ENCODE measurements at regions not wholly inside any gene's neighbourhood (a gene's known extent, or its start where the extent isn't known, plus 50 kb on each side); places are given as distances from the start of the nearest gene placed in this dataset.

GRCh38 chr9:1839909-1840308 lies 175.2 kb upstream of the SMARCA2 start:
- Histone ChIP-seq H3K9me3 (no peaks in the 10 kb centered on the region), H3K4me3 (no peak overlapping the region), H3K4me1 (no peaks in the 10 kb centered on the region), H3K27ac (no peak overlapping the region), H3K27me3 (no peaks in the 10 kb centered on the region), H3K36me3 (no peaks in the 10 kb centered on the region)
- intact Hi-C loops (cut with DNase I; ENCODE audit: low total_unique reads) (no loop called here), in situ Hi-C loops (cut with MboI; ENCODE audit: low sequenced_read_pairs in 4 of 4) (no loop called here)
- TF ChIP-seq CTCF (IDR thresholded peaks at IDR 0.05 in 4 of 5, conservative IDR thresholded peaks at IDR 0.05 in 1 of 5) (no peak), POLR2A (IDR thresholded peaks at IDR 0.05) (no peak)
- ATAC-seq, result no peak
- DNase-seq, result no peak

GRCh38 chr9:1845425-1845824 lies 169.7 kb upstream of the SMARCA2 start:
- ATAC-seq (no peak), DNase-seq (no peak)
- no peaks in the 10 kb centered on the region for H3K36me3 ChIP-seq
- H3K4me3 ChIP-seq, result no peak overlapping the region
- in situ Hi-C loops (cut with MboI; ENCODE audit: low sequenced_read_pairs in 4 of 4), result no loop called here
- intact Hi-C loops (cut with DNase I; ENCODE audit: low total_unique reads), result no loop called here
- no peaks in the 10 kb centered on the region for H3K27me3 ChIP-seq
- no peaks in the 10 kb centered on the region for H3K4me1 ChIP-seq
- H3K27ac ChIP-seq, result no peak overlapping the region
- H3K9me3 ChIP-seq, result no peaks in the 10 kb centered on the region
- TF ChIP-seq POLR2A (IDR thresholded peaks at IDR 0.05) (no peak), CTCF (IDR thresholded peaks at IDR 0.05 in 4 of 5, conservative IDR thresholded peaks at IDR 0.05 in 1 of 5) (no peak)

GRCh38 chr9:1855726-1856125 lies 159.4 kb upstream of the SMARCA2 start:
- Histone ChIP-seq H3K9me3 (no peaks in the 10 kb centered on the region), H3K4me3 (no peak overlapping the region), H3K4me1 (no peaks in the 10 kb centered on the region), H3K36me3 (no peaks in the 10 kb centered on the region), H3K27ac (no peak overlapping the region), H3K27me3 (no peaks in the 10 kb centered on the region)
- in situ Hi-C loops (cut with MboI; ENCODE audit: low sequenced_read_pairs in 4 of 4), result no loop called here
- intact Hi-C loops (cut with DNase I; ENCODE audit: low total_unique reads), result no loop called here
- DNase-seq (no peak), ATAC-seq (no peak)
- TF ChIP-seq CTCF (IDR thresholded peaks at IDR 0.05 in 4 of 5, conservative IDR thresholded peaks at IDR 0.05 in 1 of 5), result no peak
- no peak for TF ChIP-seq POLR2A (IDR thresholded peaks at IDR 0.05)

- no peak overlapping the region for H3K27ac ChIP-seq
- no peaks in the 10 kb centered on the region for H3K4me1 ChIP-seq
- no peak for TF ChIP-seq CTCF (IDR thresholded peaks at IDR 0.05 in 4 of 5, conservative IDR thresholded peaks at IDR 0.05 in 1 of 5)
- no peak for TF ChIP-seq POLR2A (IDR thresholded peaks at IDR 0.05)
- ATAC-seq (no peak), DNase-seq (no peak)
- in situ Hi-C loops (cut with MboI; ENCODE audit: low sequenced_read_pairs in 4 of 4) (no loop called here), intact Hi-C loops (cut with DNase I; ENCODE audit: low total_unique reads) (no loop called here)
- H3K4me3 ChIP-seq, result no peak overlapping the region
- H3K36me3 ChIP-seq, result no peaks in the 10 kb centered on the region
- H3K27me3 ChIP-seq, result no peaks in the 10 kb centered on the region
- H3K9me3 ChIP-seq, result no peaks in the 10 kb centered on the region
Measured at GRCh38 chr9:1857808-1858207, 157.3 kb upstream of the SMARCA2 start.

GRCh38 chr9:1869843-1870242 lies 145.3 kb upstream of the SMARCA2 start:
- intact Hi-C loops (cut with DNase I; ENCODE audit: low total_unique reads) (no loop called here), in situ Hi-C loops (cut with MboI; ENCODE audit: low sequenced_read_pairs in 4 of 4) (no loop called here)
- DNase-seq, result no peak
- Histone ChIP-seq H3K36me3 (no peaks in the 10 kb centered on the region), H3K4me1 (no peaks in the 10 kb centered on the region), H3K27ac (no peak overlapping the region), H3K27me3 (no peaks in the 10 kb centered on the region), H3K4me3 (no peak overlapping the region), H3K9me3 (no peaks in the 10 kb centered on the region)
- TF ChIP-seq CTCF (IDR thresholded peaks at IDR 0.05 in 4 of 5, conservative IDR thresholded peaks at IDR 0.05 in 1 of 5) (no peak), POLR2A (IDR thresholded peaks at IDR 0.05) (no peak)
- ATAC-seq, result no peak
